Astrocyte (in vitro differentiated cells and primary cell): ENCODE measurements at regions not wholly inside any gene's neighbourhood (a gene's known extent, or its start where the extent isn't known, plus 50 kb on each side); places are given as distances from the start of the nearest gene placed in this dataset.

ENCODE experiments used
- EZH2 ChIP-seq: IDR thresholded peaks from 2 replicates; pipeline ENCODE4 v1.6.1; 2012; ENCODE audit warnings: mild to moderate bottlenecking, low read length, inconsistent platforms; ENCODE audit not compliant: insufficient read depth
- TF ChIP-seq, protein P1 (sequence below): IDR thresholded peaks from 2 replicates; pipeline ENCODE4 v1.5.1; 2011; ENCODE audit warnings: low read depth, mild to moderate bottlenecking, inconsistent platforms, low read length, moderate library complexity; ENCODE audit not compliant: insufficient read depth

DNA sequence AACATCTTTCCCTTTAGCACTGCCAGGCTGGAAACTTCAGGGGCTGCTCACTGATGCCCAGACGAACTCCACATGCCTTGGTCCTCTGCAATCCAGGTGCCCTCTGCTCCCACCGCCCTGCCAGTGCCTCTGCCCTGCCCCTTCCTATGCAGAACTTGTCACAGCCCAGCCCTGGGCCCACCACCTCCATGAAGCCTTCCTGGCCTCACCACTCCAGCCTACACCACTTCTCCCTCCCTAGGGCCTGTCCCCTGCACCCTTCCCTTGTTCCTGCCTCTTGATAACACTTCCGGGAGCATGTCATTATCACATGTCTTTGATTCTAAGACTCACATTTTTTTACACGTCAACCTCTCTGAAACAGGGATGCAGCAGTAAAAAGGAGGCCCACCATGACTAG lies 627.2 kb downstream of the UQCRFS1 start:
- TF ChIP-seq EZH2, result no peak
- TF ChIP-seq, protein P1, sequence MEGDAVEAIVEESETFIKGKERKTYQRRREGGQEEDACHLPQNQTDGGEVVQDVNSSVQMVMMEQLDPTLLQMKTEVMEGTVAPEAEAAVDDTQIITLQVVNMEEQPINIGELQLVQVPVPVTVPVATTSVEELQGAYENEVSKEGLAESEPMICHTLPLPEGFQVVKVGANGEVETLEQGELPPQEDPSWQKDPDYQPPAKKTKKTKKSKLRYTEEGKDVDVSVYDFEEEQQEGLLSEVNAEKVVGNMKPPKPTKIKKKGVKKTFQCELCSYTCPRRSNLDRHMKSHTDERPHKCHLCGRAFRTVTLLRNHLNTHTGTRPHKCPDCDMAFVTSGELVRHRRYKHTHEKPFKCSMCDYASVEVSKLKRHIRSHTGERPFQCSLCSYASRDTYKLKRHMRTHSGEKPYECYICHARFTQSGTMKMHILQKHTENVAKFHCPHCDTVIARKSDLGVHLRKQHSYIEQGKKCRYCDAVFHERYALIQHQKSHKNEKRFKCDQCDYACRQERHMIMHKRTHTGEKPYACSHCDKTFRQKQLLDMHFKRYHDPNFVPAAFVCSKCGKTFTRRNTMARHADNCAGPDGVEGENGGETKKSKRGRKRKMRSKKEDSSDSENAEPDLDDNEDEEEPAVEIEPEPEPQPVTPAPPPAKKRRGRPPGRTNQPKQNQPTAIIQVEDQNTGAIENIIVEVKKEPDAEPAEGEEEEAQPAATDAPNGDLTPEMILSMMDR, result no peak
